Upper lobe of left lung (tissue), 4 donors: ENCODE measurements at regions not wholly inside any gene's neighbourhood (a gene's known extent, or its start where the extent isn't known, plus 50 kb on each side); places are given as distances from the start of the nearest gene placed in this dataset.

Source experiments
- POLR2A ChIP-seq, 4 donors: fragments of 450-650 bp; IDR thresholded peaks; one replicate each; pipeline ENCODE4 v1.5.1; 2016 to 2017; ENCODE audit warnings: antibody characterized with exemption in 4 of 4, mild to moderate bottlenecking in 2 of 4
- POLR2AphosphoS5 ChIP-seq, 2 donors: sonication (generic); formaldehyde crosslinking; IDR thresholded peaks; one replicate each; pipeline ENCODE4 v1.5.1; 2017; ENCODE audit warnings: antibody characterized with exemption in 2 of 2
- TF ChIP-seq, protein P1 (sequence below), 6 experiments: fragments of 450-650 bp in 4 of 6; fragments of 200-600 bp in 2 of 6; sonication (generic) in 2 of 6; IDR thresholded peaks; one replicate each; pipeline ENCODE4 v1.5.1; 2016 to 2019; ENCODE audit warnings: antibody characterized with exemption in 6 of 6

DNA sequence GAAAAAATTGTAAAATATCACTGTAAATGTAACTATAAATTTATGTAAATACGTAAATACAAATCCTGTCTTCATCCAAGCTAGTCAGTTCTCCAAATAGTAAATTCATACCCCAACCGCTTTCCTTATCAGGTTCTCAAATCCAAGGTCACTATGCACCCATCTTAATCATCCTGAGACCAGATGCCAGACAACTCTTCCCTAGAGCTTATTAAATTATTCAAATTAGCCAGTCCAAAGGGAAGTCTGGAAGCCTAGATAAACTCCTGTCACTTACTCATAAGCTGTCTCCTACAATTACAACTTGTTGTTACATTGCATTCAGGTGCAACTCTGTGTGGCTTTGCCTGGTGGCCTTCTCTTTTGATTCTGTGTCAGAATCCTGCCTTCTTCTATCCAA, 836.1 kb upstream of the PCDH20 start:
- TF ChIP-seq, protein P1, sequence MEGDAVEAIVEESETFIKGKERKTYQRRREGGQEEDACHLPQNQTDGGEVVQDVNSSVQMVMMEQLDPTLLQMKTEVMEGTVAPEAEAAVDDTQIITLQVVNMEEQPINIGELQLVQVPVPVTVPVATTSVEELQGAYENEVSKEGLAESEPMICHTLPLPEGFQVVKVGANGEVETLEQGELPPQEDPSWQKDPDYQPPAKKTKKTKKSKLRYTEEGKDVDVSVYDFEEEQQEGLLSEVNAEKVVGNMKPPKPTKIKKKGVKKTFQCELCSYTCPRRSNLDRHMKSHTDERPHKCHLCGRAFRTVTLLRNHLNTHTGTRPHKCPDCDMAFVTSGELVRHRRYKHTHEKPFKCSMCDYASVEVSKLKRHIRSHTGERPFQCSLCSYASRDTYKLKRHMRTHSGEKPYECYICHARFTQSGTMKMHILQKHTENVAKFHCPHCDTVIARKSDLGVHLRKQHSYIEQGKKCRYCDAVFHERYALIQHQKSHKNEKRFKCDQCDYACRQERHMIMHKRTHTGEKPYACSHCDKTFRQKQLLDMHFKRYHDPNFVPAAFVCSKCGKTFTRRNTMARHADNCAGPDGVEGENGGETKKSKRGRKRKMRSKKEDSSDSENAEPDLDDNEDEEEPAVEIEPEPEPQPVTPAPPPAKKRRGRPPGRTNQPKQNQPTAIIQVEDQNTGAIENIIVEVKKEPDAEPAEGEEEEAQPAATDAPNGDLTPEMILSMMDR (IDR thresholded peaks at IDR 0.05): no peak
- TF ChIP-seq POLR2AphosphoS5 (IDR thresholded peaks at IDR 0.05): no peak
- no peak for TF ChIP-seq POLR2A (IDR thresholded peaks at IDR 0.05)
